ENCODE measurements at regions not wholly inside any gene's neighbourhood (a gene's known extent, or its start where the extent isn't known, plus 50 kb on each side); places are given as distances from the start of the nearest gene placed in this dataset.

DNA sequence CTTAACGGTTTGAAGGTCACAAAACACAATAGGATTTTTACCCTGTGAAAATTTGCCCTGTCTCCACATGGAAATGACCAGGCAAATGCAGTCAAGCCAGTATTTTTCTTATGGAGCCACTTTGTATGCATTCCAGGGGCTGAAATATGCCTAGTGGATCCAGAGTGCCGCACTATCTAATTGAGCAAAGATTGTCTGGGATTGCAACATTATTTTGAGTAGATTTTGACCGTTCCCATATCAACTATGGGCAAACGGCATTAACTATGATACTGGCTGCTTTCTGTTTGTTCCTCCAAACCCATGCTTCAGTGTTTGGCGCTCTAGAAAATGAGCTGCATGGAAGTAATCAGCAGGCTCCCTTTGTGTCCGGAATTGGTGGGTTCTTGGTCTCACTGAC is 223.0 kb downstream of the BTG1 start:
- 59% methylated on average over 6 of the region's 6 CpGs for WGBS
- Histone ChIP-seq H3K9ac (ENCODE audit: low read depth in 1 of 2, low read length in 2 of 2) (no peak overlapping the region), H3K27me3 (ENCODE audit: control insufficient read depth in 4 of 4, insufficient read depth in 4 of 4, low read length in 3 of 4) (no peaks in the 10 kb centered on the region), H3K27ac (ENCODE audit: low read depth in 1 of 2, low read length in 2 of 2) (no peak overlapping the region), H3K4me1 (ENCODE audit: control insufficient read depth in 4 of 4, insufficient read depth in 4 of 4, low read length in 3 of 4) (no peaks in the 10 kb centered on the region), H3K36me3 (ENCODE audit: control insufficient read depth in 4 of 4, insufficient read depth in 3 of 4, low read depth in 1 of 4, low read length in 3 of 4) (no peaks in the 10 kb centered on the region), H3K9me3 (ENCODE audit: control insufficient read depth in 4 of 4, low read length in 3 of 4) (no peaks in the 10 kb centered on the region), H3K4me3 (ENCODE audit: low read depth in 1 of 3, low read length in 3 of 3) (no peak overlapping the region)
- TF ChIP-seq YY1 (IDR thresholded peaks at IDR 0.05) (no peak), HNF4A (conservative IDR thresholded peaks at IDR 0.05) (peak in 1 of 2 donors; percentile 6)
- DNase-seq (ENCODE audit: low spot score) = no peak

DNA sequence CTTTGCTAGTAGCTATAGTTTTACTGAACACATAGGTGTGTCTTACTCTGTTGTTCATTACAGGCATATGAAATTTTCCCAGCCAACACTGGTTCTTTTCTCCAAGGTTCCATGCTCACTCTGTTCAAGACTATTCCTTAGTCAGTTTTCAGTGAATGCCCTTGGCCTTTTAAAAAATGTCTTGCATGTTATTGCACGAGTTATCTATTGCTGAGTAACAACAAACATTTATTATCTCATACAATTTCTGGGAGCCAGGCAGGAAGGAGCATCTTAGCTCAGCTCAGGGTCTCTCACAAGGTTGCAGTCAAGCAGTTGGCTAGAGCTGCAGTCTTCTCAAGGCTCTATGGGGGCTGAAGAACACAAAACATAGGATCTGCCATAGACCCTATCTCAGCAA is 223.5 kb downstream of the BTG1 start:
- Histone ChIP-seq H3K27me3 (ENCODE audit: control insufficient read depth in 4 of 4, insufficient read depth in 4 of 4, low read length in 3 of 4) (no peaks in the 10 kb centered on the region), H3K27ac (ENCODE audit: low read depth in 1 of 2, low read length in 2 of 2) (no peak overlapping the region), H3K9me3 (ENCODE audit: control insufficient read depth in 4 of 4, low read length in 3 of 4) (no peaks in the 10 kb centered on the region), H3K4me1 (ENCODE audit: control insufficient read depth in 4 of 4, insufficient read depth in 4 of 4, low read length in 3 of 4) (no peaks in the 10 kb centered on the region), H3K36me3 (ENCODE audit: control insufficient read depth in 4 of 4, insufficient read depth in 3 of 4, low read depth in 1 of 4, low read length in 3 of 4) (no peaks in the 10 kb centered on the region), H3K9ac (ENCODE audit: low read depth in 1 of 2, low read length in 2 of 2) (no peak overlapping the region), H3K4me3 (ENCODE audit: low read depth in 1 of 3, low read length in 3 of 3) (no peak overlapping the region)
- WGBS = 67% methylated on average over 1 of the region's 1 CpG
- DNase-seq (ENCODE audit: low spot score) = no peak
- TF ChIP-seq, protein P1, sequence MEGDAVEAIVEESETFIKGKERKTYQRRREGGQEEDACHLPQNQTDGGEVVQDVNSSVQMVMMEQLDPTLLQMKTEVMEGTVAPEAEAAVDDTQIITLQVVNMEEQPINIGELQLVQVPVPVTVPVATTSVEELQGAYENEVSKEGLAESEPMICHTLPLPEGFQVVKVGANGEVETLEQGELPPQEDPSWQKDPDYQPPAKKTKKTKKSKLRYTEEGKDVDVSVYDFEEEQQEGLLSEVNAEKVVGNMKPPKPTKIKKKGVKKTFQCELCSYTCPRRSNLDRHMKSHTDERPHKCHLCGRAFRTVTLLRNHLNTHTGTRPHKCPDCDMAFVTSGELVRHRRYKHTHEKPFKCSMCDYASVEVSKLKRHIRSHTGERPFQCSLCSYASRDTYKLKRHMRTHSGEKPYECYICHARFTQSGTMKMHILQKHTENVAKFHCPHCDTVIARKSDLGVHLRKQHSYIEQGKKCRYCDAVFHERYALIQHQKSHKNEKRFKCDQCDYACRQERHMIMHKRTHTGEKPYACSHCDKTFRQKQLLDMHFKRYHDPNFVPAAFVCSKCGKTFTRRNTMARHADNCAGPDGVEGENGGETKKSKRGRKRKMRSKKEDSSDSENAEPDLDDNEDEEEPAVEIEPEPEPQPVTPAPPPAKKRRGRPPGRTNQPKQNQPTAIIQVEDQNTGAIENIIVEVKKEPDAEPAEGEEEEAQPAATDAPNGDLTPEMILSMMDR (IDR thresholded peaks at IDR 0.05; ENCODE audit: low read depth, low read length, missing input control) = no peak
- no peak for TF ChIP-seq NR2F2 (IDR thresholded peaks at IDR 0.05)
- TF ChIP-seq TAF1 (conservative IDR thresholded peaks at IDR 0.05) = no peak

DNA sequence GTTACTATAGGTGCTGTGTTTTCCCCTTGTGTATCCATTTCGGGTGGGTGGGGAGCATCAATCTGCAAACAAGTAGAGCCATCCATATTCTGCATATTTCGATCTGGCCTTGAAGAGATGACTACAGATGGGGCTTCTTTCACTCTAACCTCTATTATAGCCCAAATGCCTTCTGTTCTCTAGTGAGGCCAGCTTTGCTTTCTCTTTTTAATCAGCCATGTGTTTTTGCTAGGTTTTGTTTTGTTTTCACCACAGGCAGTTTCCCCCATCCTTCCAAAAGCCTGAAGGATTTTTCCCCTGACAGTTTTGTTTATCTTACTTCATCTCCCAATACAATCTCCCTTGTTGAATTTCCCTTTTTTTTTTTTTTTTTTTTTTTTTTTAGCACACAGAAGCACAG is 224.1 kb downstream of the BTG1 start:
- Histone ChIP-seq H3K27me3 (ENCODE audit: control insufficient read depth in 4 of 4, insufficient read depth in 4 of 4, low read length in 3 of 4) (no peaks in the 10 kb centered on the region), H3K9me3 (ENCODE audit: control insufficient read depth in 4 of 4, low read length in 3 of 4) (no peaks in the 10 kb centered on the region), H3K36me3 (ENCODE audit: control insufficient read depth in 4 of 4, insufficient read depth in 3 of 4, low read depth in 1 of 4, low read length in 3 of 4) (no peaks in the 10 kb centered on the region), H3K27ac (ENCODE audit: low read depth in 1 of 2, low read length in 2 of 2) (no peak overlapping the region), H3K4me3 (ENCODE audit: low read depth in 1 of 3, low read length in 3 of 3) (no peak overlapping the region), H3K9ac (ENCODE audit: low read depth in 1 of 2, low read length in 2 of 2) (no peak overlapping the region), H3K4me1 (ENCODE audit: control insufficient read depth in 4 of 4, insufficient read depth in 4 of 4, low read length in 3 of 4) (no peaks in the 10 kb centered on the region)
- TF ChIP-seq HNF4A (conservative IDR thresholded peaks at IDR 0.05) (no peak), YY1 (IDR thresholded peaks at IDR 0.05) (no peak), RXRA (IDR thresholded peaks at IDR 0.05) (no peak), RAD21 (IDR thresholded peaks at IDR 0.05) (no peak), TAF1 (conservative IDR thresholded peaks at IDR 0.05) (no peak), EGR1 (IDR thresholded peaks at IDR 0.05; ENCODE audit: low read depth in 2 of 2) (no peak)
- TF ChIP-seq, protein P2, sequence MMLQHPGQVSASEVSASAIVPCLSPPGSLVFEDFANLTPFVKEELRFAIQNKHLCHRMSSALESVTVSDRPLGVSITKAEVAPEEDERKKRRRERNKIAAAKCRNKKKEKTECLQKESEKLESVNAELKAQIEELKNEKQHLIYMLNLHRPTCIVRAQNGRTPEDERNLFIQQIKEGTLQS (IDR thresholded peaks at IDR 0.05) = no peak
- TF ChIP-seq, protein P3, sequence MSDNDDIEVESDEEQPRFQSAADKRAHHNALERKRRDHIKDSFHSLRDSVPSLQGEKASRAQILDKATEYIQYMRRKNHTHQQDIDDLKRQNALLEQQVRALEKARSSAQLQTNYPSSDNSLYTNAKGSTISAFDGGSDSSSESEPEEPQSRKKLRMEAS (IDR thresholded peaks at IDR 0.05) = no peak
- TF ChIP-seq, protein P1 (IDR thresholded peaks at IDR 0.05; ENCODE audit: low read depth, low read length, missing input control) = no peak
- WGBS = 93% methylated on average over 2 of the region's 2 CpGs
- no peak for DNase-seq (ENCODE audit: low spot score)

Measured in liver (tissue), 8 donors.